ENCODE measurements at regions not wholly inside any gene's neighbourhood (a gene's known extent, or its start where the extent isn't known, plus 50 kb on each side); places are given as distances from the start of the nearest gene placed in this dataset.

GRCh38 chr3:82764521-82764920 lies 1003.1 kb upstream of the GBE1 start:
- no peak for DNase-seq (ENCODE audit: low read depth)

GRCh38 chr3:82761858-82762257 lies 1000.4 kb upstream of the GBE1 start:
- DNase-seq (ENCODE audit: low read depth): no peak

- DNase-seq (ENCODE audit: low read depth): no peak
Measured at GRCh38 chr3:82745544-82745943, 984.1 kb upstream of the GBE1 start.

- no peak for DNase-seq (ENCODE audit: low read depth)
Measured at GRCh38 chr3:82743196-82743595, 981.8 kb upstream of the GBE1 start.

- DNase-seq (ENCODE audit: low read depth): no peak
Measured at GRCh38 chr3:82741346-82741745, 979.9 kb upstream of the GBE1 start.

- DNase-seq (ENCODE audit: low read depth): peak; percentile 4
Measured at GRCh38 chr3:82739390-82739789, 977.9 kb upstream of the GBE1 start.

- DNase-seq (ENCODE audit: low read depth): no peak
Measured at GRCh38 chr3:82736696-82737277, 975.3 kb upstream of the GBE1 start.

GRCh38 chr3:82715091-82715856 lies 953.8 kb upstream of the GBE1 start:
- no peak for DNase-seq (ENCODE audit: low read depth)

- peak; percentile 33 for DNase-seq (ENCODE audit: low read depth)
Measured at GRCh38 chr3:82707035-82707434, 945.6 kb upstream of the GBE1 start.

- DNase-seq (ENCODE audit: low read depth): peak; percentile 62
Measured at GRCh38 chr3:82685761-82686160, 924.3 kb upstream of the GBE1 start.

GRCh38 chr3:82676356-82677026 lies 915.0 kb upstream of the GBE1 start:
- peak; percentile 62 for DNase-seq (ENCODE audit: low read depth)

GRCh38 chr3:82672966-82673365 lies 911.5 kb upstream of the GBE1 start:
- no peak for DNase-seq (ENCODE audit: low read depth)

GRCh38 chr3:82671466-82671865 lies 910.0 kb upstream of the GBE1 start:
- no peak for DNase-seq (ENCODE audit: low read depth)

- DNase-seq (ENCODE audit: low read depth): no peak
Measured at GRCh38 chr3:82654708-82655107, 893.3 kb upstream of the GBE1 start.

- DNase-seq (ENCODE audit: low read depth): peak; percentile 24
Measured at GRCh38 chr3:82643948-82644347, 882.5 kb upstream of the GBE1 start.

GRCh38 chr3:82641701-82642100 lies 880.3 kb upstream of the GBE1 start:
- DNase-seq (ENCODE audit: low read depth): peak; percentile 88

GRCh38 chr3:82640254-82640653 lies 878.8 kb upstream of the GBE1 start:
- DNase-seq (ENCODE audit: low read depth): no peak

GRCh38 chr3:82637574-82637973 lies 876.1 kb upstream of the GBE1 start:
- no peak for DNase-seq (ENCODE audit: low read depth)

- DNase-seq (ENCODE audit: low read depth): no peak
Measured at GRCh38 chr3:82636177-82636576, 874.7 kb upstream of the GBE1 start.

- DNase-seq (ENCODE audit: low read depth): no peak
Measured at GRCh38 chr3:82633319-82633718, 871.9 kb upstream of the GBE1 start.

- no peak for DNase-seq (ENCODE audit: low read depth)
Measured at GRCh38 chr3:82629937-82630336, 868.5 kb upstream of the GBE1 start.

GRCh38 chr3:82628385-82629014 lies 867.1 kb upstream of the GBE1 start:
- no peak for DNase-seq (ENCODE audit: low read depth)
